HEK293T (cell line): ENCODE measurements at regions not wholly inside any gene's neighbourhood (a gene's known extent, or its start where the extent isn't known, plus 50 kb on each side); places are given as distances from the start of the nearest gene placed in this dataset.

Experiments used
- BHLHE40 ChIP-seq: fragments of 450-650 bp; IDR thresholded peaks from 2 replicates; pipeline ENCODE4 v1.6.1; 2016; ENCODE audit warnings: mild to moderate bottlenecking, moderate library complexity, borderline replicate concordance
- FOXA1 ChIP-seq: fragments of 450-650 bp; IDR thresholded peaks from 2 replicates; pipeline ENCODE4 v1.6.1; 2016; ENCODE audit warnings: mild to moderate bottlenecking
- FOXK2 ChIP-seq: fragments of 450-650 bp; IDR thresholded peaks from 2 replicates; pipeline ENCODE4 v1.6.1; 2016; ENCODE audit warnings: mild to moderate bottlenecking
- NFRKB ChIP-seq: fragments of 450-650 bp; IDR thresholded peaks from 2 replicates; pipeline ENCODE4 v1.6.1; 2016; ENCODE audit warnings: mild to moderate bottlenecking, moderate library complexity
- SP1 ChIP-seq: fragments of 450-650 bp; IDR thresholded peaks from 2 replicates; pipeline ENCODE4 v1.6.1; 2017
- TARDBP ChIP-seq: fragments of 450-650 bp; IDR thresholded peaks from 2 replicates; pipeline ENCODE4 v1.6.1; 2016
- TF ChIP-seq, protein P1 (sequence below): fragments of 450-650 bp; IDR thresholded peaks from 2 replicates; pipeline ENCODE4 v1.6.1; 2016

DNA sequence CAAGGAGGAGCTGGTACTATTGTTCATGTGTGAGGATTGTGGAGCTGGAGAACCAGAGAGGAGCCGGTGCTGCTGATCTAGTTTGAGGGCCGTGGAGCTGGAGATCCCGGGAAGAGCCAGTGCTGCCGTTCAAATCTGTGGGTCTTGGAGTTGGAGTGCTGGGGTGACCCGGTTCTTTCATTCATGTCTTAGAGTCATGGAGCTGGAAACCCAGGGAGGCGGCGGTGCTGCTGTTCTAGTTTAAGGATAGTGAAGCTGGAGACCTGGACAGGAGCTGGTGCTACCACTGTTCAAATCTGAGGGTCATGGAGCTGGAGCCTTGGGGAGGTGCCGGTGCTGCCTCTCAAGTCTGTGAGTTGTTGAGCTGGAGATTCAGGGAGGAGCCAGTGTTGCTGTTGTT lies 88.5 kb upstream of the ZNF479 start:
- no peak for TF ChIP-seq SP1
- TF ChIP-seq BHLHE40 = no peak
- no peak for TF ChIP-seq NFRKB
- TF ChIP-seq FOXK2 = no peak
- no peak for TF ChIP-seq TARDBP
- no peak for TF ChIP-seq FOXA1
- TF ChIP-seq, protein P1, sequence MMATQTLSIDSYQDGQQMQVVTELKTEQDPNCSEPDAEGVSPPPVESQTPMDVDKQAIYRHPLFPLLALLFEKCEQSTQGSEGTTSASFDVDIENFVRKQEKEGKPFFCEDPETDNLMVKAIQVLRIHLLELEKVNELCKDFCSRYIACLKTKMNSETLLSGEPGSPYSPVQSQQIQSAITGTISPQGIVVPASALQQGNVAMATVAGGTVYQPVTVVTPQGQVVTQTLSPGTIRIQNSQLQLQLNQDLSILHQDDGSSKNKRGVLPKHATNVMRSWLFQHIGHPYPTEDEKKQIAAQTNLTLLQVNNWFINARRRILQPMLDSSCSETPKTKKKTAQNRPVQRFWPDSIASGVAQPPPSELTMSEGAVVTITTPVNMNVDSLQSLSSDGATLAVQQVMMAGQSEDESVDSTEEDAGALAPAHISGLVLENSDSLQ = no peak
